Suprapubic skin (tissue), 4 donors: ENCODE measurements at regions not wholly inside any gene's neighbourhood (a gene's known extent, or its start where the extent isn't known, plus 50 kb on each side); places are given as distances from the start of the nearest gene placed in this dataset.

Experiments used
- EP300 ChIP-seq: sonication (generic); formaldehyde crosslinking; IDR thresholded peaks from one replicate; pipeline ENCODE4 v1.6.1; 2017; ENCODE audit warnings: antibody characterized with exemption
- POLR2A ChIP-seq, 2 donors: fragments of 450-650 bp; IDR thresholded peaks; one replicate each; pipeline ENCODE4 v1.6.1; 2017; ENCODE audit warnings: antibody characterized with exemption in 2 of 2, mild to moderate bottlenecking in 2 of 2, moderate library complexity in 2 of 2
- POLR2AphosphoS5 ChIP-seq, 3 donors: sonication (generic); formaldehyde crosslinking; IDR thresholded peaks; one replicate each; pipeline ENCODE4 v1.6.1; 2017; ENCODE audit warnings: antibody characterized with exemption in 3 of 3
- TF ChIP-seq, protein P1 (sequence below), 2 donors: fragments of 200-600 bp in 1 of 2; fragments of 450-650 bp in 1 of 2; sonication (generic) in 1 of 2; IDR thresholded peaks; one replicate each; pipeline ENCODE4 v1.5.1; 2016 to 2019; ENCODE audit warnings: antibody characterized with exemption in 2 of 2, mild to moderate bottlenecking in 1 of 2, moderate library complexity in 1 of 2

DNA sequence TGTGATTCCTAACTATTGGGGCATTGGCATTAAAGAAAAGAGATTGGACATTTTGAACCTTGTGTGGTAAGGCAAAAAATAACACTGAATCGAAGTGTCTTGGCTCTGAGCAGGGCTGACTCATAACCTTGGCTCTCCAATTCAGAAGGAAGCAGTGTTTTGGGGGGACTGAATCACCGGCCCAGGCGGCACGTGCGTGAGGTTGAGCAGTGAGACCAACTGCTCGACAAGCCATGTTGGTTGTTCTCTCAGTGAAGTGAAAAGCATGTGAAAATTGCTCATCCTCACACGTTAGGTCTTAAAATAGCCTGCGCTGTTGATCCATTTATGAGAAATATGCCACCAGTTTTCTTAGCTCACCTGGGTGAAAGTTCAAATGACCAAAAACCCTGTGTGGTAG lies 137.8 kb upstream of the SPACA1 start:
- TF ChIP-seq, protein P1, sequence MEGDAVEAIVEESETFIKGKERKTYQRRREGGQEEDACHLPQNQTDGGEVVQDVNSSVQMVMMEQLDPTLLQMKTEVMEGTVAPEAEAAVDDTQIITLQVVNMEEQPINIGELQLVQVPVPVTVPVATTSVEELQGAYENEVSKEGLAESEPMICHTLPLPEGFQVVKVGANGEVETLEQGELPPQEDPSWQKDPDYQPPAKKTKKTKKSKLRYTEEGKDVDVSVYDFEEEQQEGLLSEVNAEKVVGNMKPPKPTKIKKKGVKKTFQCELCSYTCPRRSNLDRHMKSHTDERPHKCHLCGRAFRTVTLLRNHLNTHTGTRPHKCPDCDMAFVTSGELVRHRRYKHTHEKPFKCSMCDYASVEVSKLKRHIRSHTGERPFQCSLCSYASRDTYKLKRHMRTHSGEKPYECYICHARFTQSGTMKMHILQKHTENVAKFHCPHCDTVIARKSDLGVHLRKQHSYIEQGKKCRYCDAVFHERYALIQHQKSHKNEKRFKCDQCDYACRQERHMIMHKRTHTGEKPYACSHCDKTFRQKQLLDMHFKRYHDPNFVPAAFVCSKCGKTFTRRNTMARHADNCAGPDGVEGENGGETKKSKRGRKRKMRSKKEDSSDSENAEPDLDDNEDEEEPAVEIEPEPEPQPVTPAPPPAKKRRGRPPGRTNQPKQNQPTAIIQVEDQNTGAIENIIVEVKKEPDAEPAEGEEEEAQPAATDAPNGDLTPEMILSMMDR (IDR thresholded peaks at IDR 0.05), result no peak
- TF ChIP-seq POLR2AphosphoS5 (IDR thresholded peaks at IDR 0.05) (no peak), POLR2A (IDR thresholded peaks at IDR 0.05) (no peak), EP300 (no peak)
